GM12892 (cell line): ENCODE measurements at regions not wholly inside any gene's neighbourhood (a gene's known extent, or its start where the extent isn't known, plus 50 kb on each side); places are given as distances from the start of the nearest gene placed in this dataset.

Experiments
- POLR2A ChIP-seq: IDR thresholded peaks from 2 replicates; pipeline ENCODE4 v1.6.1; 2011; ENCODE audit warnings: low read depth, low read length, control low read depth
- POLR2AphosphoS5 ChIP-seq: IDR thresholded peaks from 2 replicates; pipeline ENCODE4 v1.6.1; 2011; ENCODE audit warnings: low read depth, low read length, control low read depth
- TAF1 ChIP-seq: IDR thresholded peaks from 2 replicates; pipeline ENCODE4 v1.6.1; 2011; ENCODE audit warnings: low read depth, mild to moderate bottlenecking, control low read depth, low read length, borderline replicate concordance

DNA sequence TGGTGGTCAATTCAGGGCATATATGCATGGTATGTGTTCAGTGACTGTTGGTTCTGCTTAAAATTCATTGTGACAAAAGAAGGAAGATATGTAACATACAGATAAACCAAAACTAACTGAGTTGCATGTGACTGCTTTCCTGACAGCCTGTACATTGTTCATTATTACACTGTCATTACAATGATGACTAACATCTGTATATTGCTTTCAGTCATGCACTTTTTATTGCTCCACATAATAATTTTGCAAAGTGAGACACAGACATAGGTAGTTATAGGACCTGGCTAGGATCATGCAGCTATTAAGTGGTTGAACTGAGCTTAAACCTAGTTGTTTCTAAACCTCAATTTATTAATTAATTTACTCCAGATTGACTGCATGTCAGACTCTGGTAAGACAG is 703.2 kb downstream of the HDGFL1 start:
- TF ChIP-seq TAF1 (no peak), POLR2A (no peak), POLR2AphosphoS5 (no peak)
